HG02981 (cell line): ENCODE measurements at regions not wholly inside any gene's neighbourhood (a gene's known extent, or its start where the extent isn't known, plus 50 kb on each side); places are given as distances from the start of the nearest gene placed in this dataset.
A peak's percentile ranks its signal among the peaks of the same experiment; 100 is the strongest.
"Not testable (repeated sequence)": the region's sequence is repeated elsewhere in the genome, so short reads cannot be mapped to it uniquely, and the experiment has no call there.

Experiments used
- ATAC-seq: cut with Tn5 transposase; IDR thresholded peaks from one replicate; pipeline ENCODE4 v1.9.1; 2021; ENCODE audit warnings: mild to moderate bottlenecking, moderate library complexity; ENCODE audit not compliant: unreplicated experiment

DNA sequence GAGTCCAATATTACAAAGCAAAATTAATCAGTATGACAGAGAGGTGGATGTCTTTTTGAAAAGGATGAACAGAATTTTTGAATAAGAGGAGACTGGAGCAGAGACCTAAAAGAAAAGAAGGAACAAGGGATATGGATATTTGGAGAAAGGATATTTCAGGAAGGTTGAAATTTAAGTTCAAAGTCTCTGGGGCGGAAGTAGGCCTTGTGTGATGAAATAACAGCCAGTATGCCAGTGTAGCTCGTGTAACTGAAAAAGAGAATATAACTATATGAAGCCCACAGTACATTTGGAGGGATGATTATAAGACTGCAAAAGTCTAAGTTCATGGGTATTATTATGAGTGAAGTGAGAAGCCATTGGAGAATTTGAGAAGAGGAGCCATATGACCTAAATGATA is 766.7 kb downstream of the GBE1 start:
- ATAC-seq: no peak

DNA sequence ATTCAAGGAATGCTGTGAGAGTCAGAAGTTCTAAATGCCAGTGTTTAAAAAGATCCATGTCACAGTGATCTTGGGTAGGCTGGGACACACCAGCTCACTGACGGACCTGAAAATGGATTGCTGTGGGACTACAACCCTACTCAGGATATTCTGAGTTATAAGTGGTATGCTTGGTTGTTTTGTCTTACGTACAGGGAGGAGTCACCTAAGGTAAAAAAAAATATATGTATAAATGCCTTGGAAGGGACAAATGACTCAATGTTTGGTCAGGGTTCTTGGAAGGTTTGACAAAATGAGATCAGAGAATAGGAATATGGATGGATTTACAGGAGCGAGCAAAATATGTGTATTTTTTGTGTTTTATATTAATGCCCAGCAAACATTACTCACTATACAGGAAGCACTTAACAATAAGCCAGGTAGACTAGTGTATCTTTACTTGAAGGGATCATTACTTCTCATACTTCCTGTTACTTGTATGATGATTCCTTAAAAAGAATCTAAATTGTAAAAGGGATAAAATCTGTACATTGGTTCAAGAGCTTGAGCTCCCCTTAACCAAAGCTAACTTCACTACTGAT is 767.3 kb downstream of the GBE1 start:
- no peak for ATAC-seq

DNA sequence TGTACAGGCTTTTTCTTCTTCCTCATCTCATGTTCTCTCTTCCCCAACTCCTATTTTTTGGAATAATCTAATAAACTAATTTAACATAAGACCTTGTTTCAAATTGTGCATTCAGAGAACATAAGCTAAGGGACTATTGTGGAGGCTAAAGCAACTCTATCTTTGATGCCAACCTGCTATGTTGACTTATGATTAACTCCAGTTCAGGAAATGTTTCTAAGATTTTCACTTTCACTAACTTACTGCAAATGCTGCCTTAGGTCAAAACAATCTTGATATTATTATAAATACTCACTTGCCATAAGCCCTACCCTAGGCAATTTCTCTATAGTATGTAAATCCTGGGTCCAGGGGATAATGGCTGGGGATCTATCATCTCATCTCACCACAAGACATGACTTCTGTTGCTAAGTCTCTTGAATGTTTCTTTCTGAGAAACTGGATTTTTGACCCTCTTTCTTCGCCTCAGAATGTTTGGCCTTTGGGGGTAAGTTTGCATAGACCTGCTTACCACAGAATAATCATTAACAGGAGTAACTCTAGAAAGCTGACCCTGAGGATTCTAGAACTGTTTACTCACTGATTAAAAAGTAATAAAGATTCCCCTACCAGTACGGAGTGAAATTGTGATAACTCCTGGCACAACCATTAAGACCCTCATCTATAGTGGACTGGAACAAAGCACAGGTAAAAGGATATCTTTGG is 768.1 kb downstream of the GBE1 start:
- ATAC-seq: peak; percentile 81

DNA sequence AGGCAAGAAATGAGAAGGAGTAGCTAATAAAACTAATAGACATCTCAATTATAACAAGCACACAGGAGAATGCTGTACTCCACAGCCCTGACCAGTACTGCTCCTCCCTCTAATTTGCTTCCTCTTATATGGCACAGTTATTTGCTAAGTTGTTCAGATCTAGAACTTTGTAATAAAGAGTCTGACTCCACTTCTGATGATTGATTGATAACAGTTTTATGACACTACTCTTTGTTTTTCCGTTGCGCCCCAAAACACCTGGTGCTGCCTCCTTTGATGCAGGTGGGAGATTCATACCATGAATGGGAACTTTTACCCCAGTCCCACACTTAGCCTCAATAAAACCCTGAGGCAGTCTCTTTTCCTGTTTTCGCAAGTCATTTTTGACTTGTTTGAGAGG is 777.7 kb downstream of the GBE1 start:
- ATAC-seq: no peak

DNA sequence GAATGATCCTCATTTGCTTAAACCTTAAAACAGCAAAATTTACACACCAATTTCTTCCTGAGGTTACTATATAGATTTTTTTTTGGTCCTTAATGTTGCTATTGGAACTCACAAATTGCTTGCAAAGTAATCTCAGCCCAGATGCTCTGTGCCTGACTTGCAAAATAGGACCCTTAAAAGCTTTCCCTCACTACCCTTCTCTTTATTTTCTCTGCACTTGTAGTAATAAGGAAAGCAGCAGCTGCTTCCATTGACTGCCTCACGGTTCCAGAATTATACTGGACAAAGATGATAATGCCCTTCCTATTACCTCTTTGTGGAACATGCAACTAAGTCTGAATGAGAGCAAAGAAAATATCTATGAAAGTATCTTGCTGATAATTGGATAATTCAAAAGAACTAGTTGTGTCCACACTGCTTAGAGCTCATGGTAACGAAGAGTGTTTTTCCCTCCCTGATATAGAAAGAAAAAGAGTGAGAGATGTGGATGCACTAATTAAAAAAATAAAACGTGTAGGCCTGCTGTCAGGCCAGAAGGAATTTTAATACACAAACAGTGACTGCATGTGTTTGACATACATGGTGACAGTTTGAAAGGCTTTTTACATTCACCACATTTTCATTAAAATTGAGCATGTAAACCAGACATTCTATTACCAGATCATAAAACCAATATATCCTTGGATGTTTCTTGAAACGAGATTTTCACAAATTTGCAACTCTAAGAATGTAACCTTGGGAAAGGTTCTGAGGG is 783.1 kb downstream of the GBE1 start:
- ATAC-seq: no peak

DNA sequence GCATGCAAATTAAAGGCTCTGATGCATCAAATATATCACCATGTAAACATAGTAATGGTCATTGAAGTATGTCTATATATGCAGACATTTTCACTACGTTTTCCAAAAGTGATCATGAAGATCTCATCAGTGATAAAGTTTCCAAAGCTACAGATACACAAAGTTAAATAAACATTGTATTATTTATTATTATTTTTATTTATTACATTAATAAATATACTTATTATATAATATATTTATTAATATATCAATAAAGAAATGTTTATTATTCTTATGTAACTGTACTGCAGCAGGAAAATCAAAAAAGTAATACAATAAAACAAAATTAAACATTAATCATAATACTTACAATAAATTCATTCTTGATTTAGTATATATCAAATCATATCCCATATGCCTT is 791.2 kb downstream of the GBE1 start:
- no peak for ATAC-seq

DNA sequence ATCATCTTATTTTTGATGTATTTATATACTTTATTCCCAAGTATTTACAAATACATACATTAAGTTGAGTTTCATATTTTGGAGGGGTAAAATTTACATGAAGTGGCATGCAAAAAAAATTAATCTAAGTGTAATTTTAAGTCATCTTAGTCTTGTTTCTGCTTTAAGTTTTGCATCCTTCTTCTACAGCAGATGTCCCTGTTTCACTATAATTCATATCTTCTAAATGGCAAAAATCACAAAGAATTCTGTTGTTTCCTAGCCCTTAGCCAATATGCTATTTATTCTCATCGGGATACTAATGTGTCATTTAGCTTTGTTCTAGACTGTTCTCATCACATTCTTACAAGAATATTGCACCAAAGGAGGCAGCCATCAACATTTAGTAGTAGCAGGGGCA is 831.9 kb downstream of the GBE1 start:
- ATAC-seq: no peak

DNA sequence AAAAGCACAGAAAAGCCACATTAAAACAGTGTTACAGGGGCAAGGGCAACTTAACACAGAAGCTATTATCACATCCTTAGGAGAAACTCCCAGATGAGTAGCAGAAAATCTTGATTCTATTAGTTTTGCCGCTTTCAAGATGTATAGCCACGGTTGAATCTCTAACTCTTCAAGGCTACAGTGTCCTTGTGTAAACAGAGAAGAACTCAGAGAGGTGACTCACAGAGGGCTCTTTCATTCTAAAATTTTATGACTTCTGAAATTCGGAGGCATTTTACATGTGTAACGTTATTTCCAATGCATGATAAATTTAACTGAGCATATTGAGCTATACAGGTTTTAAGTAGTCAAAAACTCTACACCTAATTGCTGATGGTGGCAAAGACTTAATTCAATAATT is 846.6 kb downstream of the GBE1 start:
- ATAC-seq: no peak

DNA sequence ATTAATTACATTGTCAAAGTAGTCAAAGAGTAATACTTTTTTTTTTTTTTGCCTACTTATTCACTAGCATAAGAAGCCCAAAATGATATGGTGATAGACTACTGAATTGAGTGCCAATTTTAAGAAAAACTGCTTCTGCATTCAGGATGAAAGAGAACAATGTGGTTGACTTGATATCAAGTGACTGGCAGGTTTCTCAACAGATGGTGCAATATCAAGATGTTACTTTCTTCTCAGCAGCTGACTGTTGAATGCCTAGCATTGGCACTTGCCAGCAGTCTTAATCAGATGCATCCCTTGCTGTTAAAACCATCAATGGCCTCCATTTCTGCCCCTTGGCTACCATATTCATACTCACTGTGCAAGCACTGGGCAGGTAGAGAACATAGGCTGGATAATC is 863.2 kb downstream of the GBE1 start:
- no peak for ATAC-seq

DNA sequence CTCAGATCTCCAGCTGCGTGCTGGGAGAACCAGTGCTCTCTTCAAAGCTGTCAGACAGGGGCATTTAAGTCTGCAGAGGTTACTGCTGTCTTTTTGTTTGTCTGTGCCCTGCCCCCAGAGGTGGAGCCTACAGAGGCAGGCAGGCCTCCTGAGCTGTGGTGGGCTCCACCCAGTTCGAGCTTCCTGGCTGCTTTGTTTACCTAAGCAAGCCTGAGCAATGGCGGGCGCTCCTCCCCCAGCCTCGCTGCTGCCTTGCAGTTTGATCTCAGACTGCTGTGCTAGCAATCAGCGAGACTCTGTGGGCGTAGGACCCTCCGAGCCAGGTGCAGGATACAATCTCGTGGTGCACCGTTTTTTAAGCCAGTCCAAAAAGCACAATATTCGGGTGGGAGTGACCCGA is 864.4 kb downstream of the GBE1 start:
- not testable (repeated sequence) for ATAC-seq

DNA sequence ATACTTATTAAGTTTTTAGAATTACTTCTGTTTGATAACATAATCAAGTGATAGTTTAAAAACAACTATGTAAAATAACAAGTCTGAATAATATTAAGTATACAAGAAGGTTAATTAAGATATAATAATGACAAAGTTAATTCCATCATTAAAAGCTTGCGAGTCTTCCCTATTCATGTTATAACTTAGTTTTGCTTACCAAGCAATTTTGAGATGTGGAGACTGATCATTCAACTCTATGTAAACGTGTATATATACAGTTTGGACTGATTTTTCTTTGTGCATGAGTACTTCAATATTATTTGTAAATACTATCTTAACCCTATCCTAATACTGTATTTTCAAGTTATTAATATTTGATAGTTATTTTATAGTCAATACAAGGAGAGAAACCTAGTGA is 870.9 kb downstream of the GBE1 start:
- ATAC-seq: no peak

DNA sequence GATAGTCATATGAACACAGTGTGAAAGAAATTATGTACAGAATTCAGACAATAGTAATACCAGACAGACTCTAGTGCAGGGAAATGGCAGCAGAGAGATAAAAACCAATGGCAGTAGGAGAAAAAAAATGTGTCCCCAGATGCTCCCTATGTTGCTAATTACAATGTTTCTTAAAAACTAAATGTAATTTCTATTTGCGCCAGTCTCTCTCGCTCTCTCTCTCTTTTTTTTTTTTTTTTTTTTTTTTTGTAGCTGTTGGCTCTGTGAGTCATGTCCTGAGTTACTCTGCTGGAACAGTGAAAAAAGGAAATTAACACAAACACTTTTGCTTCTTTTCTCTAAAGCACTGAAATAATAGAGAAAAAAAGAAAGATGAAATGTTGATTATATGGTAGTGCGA is 871.9 kb downstream of the GBE1 start:
- ATAC-seq: no peak

DNA sequence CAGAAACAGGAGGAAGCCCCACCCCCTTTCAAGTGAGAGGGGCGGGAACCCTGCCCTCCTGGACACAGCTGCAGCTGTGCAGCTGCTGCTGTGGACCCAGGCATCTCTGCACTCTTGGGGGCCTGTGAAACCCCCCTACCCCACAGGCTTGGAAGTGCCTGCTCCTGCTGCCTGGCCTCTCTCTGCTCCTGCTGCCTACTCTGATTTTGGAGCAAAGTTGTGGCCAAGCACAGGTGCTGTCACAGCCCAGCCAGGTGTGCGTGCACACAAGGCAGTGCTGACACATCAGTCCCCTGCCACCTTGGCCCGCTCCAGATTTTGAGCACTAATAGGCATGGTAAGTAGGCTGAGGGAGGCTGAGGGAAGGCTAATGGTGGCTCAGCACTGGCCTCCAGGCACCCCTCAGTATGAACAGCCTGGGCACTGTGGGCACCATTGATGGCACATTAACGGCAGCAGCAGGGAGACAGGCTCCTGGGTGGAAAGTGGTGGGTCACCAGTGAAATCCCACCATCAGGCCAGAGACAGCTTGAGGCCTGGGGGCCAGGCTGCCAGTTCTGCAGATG is 890.9 kb downstream of the GBE1 start:
- ATAC-seq: no peak

DNA sequence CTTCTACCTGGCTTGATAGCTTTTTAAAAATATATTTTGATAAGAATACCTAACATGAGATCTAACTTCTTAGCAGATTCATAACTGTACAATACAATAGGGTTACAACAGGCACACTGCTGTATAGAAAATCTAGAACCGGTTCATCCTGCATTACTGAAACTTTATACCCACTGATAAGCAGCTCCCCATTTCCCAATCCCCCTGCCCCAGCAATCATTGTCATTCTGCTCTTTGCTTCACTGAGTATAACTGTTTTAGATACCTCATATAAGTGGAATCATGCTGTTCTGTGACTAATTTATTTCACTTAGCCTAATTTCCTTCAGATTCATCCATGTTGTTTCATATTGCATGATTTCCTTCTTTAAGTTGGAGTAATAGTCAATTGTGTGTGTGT is 906.0 kb downstream of the GBE1 start:
- ATAC-seq: no peak

DNA sequence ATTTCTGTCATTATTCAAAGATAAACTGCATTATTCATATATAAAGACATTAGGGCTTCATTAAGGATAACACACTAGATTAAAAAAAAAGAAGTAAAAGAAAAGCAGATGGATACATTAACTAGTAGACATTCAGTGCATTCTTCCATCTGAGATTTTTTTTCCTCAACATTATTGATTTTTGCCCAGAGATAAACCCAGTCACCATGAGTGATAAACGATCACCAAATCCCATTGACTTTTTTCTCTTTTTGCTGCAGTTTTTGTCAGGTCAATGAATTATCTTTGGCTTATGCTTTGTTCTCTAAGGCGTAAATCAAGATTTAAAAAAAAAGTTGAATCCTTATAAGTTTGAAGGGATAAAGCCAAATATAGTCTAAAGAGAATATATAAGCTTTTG is 925.0 kb downstream of the GBE1 start:
- ATAC-seq: no peak

DNA sequence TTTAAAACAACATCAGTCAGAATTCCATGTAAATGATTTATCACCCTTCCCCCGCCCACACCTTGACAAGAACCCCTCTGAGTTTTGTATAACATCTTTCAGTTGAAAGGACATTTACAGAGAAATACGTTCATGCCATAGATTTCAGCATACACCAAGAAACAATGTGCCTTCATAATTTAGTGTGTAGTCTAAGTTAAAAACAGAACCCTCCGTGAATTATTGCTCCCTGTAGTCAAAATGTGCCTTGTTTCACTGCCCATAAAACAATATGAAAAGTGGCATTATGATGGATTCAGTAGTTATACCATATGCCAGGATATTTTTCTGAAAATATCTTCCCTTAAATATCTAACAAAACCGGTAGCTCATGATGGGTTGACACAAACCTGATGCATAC is 953.9 kb downstream of the GBE1 start:
- ATAC-seq: no peak

DNA sequence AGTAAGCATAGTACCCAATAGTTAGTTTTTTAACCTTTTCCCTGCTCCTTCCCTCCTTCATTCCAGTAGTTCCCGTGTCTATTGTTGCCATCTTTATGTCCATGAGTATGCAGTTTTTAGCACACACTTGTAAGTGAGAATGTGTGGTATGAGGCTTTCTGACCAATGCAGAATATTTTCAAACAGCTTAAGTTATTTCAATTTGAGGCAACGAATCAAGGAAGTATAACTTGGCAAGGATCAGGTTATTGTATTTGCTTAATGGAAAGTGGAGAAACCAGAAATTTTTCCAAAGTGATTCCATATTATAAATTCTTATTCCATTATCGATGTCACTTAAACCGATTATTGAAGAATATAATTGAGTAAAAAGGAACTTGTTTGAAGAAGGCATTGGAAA is 954.8 kb downstream of the GBE1 start:
- no peak for ATAC-seq

DNA sequence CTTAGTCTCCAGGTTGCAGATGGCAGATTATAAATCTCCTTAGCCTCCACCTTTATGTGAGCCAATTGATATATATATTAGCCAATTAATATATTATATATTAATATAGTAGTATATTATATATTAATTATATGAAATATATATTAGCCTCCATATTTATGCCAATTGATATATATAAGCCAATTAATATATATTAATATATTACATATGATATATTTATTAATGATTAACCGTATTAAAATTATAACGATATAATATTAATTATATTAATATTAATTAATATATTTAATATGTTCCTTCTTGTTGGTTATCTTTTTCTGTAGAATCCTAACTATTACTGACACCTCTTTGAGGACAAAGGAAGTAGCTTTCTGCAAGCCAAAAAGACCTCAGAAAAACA is 972.5 kb downstream of the GBE1 start:
- no peak for ATAC-seq

DNA sequence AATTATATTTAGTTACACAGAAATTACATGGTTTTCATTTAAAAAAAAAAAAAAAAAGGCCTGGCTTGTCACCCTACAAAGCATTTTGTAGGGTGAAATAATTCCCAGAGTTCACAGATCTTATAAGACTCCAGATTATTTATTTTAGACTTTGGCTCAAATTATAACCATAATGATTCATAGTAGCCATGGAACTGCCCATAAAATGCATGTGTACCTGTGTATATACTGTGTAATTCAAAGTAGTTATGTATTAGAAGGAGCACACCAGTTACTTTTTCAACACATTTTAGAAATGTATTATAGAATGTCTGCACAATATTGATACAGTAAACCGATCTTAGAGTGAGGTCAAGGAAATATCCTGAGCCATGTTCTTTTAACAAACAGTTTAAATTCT is 975.6 kb downstream of the GBE1 start:
- no peak for ATAC-seq

DNA sequence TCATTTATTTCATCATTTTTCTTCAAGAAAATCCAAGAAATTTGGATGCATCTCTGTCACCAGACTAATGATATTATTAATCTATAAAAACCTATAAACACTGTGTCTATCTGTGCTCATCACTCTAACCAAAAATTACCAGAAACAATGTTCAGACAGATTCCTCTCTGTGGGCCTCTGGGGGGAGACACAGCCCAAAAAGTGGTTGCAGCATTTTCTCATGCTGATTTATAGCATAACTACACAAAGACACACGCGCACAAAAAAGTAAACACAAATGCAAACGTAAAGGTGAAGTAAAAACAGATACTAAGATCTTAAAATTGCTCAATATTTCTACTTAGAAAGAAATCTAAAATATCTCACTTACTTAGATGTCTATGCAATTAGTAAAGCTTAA is 976.0 kb downstream of the GBE1 start:
- ATAC-seq: no peak

DNA sequence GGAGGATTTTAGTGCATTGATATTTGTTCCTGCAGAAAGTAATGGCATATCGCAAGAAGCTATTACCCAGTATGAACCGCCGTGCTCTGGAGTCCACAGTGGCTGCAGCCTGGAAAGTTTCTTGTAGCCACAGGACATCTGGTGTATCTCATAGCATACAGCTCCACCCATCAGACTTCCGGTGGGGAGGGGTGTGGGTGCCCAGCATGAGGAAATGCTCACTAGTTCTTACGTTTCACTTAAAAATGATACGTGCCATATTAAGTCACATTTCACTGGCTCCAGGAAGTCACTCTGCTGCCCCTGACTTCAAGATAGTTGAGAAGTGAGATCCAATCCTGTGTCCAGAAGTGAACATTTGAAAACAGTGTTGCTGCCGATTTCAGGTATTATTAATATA is 990.4 kb downstream of the GBE1 start:
- ATAC-seq: no peak
